Suppressor macrophage treated with lipopolysaccharide for 1 hour (primary cell): ENCODE measurements at regions not wholly inside any gene's neighbourhood (a gene's known extent, or its start where the extent isn't known, plus 50 kb on each side); places are given as distances from the start of the nearest gene placed in this dataset.
A peak's percentile ranks its signal among the peaks of the same experiment; 100 is the strongest.
"Not testable (repeated sequence)": the region's sequence is repeated elsewhere in the genome, so short reads cannot be mapped to it uniquely, and the experiment has no call there.

ENCODE experiments used
- DNase-seq, 3 donors: peaks; one replicate each; pipeline ENCODE4 v3.0.0-alpha.2; 2020 to 2022

DNA sequence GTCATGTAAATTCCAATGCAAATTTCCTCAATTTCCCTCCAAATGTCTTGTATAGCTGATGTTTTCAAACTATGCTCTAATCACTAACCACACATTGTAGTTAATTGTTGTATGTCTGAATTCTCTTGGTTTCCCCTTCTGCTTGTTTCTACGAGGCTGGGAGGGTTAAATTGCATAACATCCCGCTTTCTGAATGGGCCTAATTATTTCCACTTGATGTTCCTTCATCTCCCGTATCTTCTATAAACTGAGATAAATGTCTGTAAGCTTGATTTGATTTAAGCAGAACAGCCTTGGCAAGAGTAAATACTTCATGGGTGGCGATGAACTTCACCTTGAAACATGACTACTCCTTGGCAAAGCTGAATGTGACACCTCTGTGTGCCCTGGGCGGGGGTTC, 72.2 kb downstream of the SERINC2 start:
- no peak for DNase-seq

DNA sequence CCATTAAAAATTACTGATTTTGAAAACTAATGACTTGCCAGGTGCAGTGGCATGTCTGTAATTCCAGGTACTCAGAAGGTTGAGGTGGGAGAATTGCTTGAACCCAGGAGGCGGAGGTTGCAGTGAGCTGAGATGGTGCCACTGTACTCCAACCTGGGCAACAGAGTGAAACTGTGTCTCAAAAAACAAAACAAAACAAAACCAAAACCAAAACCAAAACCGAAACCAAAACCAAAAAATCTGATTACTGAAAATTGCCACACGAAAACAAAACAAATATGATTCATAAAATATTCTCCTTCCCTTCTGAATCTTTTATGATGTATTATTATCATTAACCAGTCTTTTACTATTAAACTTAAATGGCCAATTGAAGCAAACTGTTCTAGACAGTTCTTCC, 74.1 kb downstream of the SERINC2 start:
- peak; percentile 33 to 65 (median 55) for DNase-seq

DNA sequence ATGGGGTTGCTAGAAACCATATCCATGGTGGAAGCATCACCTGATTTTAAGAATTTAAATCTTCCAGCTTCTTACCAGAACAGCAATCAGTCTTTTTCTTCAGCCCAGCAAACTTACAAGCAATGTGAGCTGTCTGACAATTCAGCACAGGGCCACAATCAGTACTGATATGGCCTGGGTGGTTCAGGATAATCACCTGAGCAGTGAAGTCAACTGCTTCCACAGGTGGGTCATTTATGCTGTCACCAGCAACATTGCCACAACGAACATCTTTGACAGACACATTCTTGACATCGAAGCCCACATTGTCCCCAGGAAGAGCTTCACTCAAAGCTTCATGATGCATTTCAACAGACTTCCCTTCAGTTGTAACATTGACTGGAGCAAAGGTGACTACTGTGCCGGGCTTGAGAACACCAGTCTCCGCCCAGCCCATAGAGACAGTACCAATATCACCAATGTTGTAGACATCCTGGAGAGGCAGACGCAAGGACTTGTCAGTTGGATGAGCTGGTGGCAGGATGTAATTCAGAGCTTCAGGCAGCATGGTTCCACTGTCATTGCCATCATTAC, 74.8 kb downstream of the SERINC2 start:
- no peak for DNase-seq

DNA sequence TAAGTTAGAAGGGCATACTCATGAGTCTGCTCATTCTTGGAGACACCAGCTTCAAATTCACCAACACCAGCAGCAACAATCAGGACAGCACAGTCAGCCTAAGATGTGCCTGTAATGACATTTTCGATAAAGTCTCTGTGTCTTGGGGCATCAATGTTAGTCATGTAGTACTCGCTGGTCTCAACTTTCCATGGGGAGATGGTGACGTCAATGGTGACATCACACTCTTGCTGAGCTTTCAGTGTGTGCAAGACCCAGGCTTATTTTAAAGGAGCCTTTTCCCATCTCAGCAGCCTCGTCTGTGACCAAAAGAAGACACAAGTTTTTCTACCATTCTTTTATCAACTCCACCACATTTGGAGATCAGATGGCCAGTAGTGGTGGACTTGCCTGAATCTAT, 75.5 kb downstream of the SERINC2 start:
- DNase-seq: peak in 1 of 3 donors; percentile 52

DNA sequence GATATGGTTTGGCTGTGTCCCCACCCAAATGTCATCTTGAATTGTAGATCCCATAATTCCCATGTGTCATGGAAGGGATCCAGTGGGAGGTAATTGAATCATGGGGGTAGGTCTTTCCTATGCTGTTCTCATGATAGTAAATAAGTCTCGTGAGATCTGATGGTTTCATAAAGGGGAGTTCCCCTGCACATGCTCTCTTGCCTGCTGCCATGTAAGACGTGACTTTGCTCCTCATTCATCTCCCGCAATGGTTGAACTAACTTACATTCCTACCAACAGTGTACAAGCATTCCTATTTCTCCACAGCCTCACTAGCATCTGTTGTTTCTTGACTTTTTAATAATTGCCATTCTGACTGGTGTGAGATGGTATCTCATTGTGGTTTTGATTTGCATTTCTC, 76.6 kb downstream of the SERINC2 start:
- not testable (repeated sequence) for DNase-seq

DNA sequence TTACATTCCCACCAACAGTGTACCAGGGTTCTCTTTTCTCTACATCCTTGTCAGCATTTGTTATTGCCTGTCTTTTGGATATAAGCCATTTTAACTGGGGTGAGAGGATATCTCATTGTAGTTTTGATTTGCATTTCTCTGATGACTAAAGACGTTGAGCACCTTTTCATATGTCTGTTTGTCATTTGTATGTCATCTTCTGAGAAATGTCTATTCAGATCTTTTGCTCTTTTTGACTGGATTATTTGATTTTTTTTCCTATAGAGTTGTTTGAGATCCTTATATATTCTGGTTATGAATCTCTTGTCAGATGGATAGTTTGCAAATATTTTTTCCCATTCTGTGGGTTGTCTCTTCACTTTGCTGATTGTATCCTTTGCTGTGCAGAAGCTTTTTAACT, 77.6 kb downstream of the SERINC2 start:
- DNase-seq: not testable (repeated sequence)

DNA sequence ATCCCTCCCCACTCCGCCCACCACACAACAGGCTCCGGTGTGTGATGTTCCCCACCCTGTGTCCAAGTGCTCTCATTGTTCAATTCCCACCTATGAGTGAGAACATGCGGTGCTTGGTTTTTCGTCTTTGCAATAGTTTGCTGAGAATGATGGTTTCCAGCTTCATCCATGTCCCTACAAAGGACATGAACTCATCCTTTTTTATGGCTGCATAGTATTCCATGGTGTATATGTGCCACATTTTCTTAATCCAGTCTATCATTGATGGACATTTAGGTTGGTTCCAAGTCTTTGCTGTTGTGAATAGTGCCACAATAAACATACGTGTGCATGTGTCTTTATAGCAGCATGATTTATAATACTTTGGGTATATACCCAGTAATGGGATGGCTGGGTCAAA, 81.0 kb upstream of the TINAGL1 start:
- DNase-seq: not testable (repeated sequence)

DNA sequence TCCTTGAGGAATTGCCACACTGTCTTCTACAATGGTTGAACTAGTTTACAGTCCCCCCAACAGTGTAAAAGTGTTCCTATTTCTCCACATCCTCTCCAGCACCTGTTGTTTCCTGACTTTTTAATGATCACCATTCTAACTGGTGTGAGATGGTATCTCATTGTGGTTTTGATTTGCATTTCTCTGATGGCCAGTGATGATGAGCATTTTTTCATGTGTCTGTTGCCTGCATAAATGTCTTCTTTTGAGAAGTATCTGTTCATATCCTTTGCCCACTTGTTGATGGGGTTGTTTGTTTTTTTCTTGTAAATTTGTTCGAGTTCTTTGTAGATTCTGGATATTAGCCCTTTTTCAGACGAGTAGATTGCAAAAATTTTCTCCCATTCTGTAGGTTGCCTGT, 80.5 kb upstream of the TINAGL1 start:
- DNase-seq: not testable (repeated sequence)

DNA sequence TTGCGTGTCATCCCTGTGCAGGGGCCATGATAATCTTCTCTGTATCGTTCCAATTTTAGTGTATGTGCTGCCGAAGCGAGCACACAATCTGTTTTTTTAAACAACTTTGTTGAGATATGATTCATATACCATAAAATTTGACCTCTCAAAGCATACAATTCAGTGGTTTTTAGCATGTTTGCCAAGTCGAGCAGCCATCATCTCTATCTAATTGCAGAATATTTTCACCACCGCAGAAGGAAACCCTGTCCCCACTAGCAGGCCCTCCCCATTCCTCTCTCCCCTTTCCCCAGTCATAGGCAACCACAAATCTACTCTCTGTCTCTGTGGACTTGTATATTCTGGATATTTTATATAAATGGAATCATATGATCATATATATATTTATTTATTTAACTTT, 78.7 kb upstream of the TINAGL1 start:
- DNase-seq: no peak

DNA sequence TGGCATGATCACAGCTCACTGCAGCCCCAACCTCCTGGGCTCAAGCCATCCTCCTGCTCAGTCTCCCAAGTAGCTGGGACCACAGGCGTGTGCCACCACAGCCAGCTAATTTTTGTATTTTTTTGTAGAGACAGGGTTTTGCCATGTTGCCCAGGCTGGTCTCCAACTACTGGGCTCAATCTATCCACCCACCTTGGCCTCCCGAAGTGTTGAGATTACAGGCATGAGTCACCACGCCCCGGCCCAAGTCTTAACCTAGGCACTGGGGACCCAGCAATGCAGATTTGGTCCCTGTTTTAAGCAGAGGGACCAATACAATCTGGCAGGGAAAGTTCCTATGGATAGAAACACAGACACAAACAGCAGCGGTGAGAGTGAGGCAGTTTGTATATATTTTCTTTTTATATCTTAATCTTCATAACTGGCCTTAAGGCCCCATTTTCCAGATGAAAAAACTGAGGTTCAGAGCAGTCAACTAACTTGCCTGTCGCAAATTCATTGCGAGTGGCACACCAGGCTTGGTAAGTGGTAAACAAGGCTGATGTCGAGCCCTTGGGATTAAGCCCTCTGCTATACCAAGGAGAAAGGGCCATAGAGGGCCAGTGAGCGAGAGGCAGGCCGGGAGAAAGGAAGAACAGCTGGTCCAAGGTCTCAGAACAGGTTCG, 77.8 kb upstream of the TINAGL1 start:
- DNase-seq: no peak

DNA sequence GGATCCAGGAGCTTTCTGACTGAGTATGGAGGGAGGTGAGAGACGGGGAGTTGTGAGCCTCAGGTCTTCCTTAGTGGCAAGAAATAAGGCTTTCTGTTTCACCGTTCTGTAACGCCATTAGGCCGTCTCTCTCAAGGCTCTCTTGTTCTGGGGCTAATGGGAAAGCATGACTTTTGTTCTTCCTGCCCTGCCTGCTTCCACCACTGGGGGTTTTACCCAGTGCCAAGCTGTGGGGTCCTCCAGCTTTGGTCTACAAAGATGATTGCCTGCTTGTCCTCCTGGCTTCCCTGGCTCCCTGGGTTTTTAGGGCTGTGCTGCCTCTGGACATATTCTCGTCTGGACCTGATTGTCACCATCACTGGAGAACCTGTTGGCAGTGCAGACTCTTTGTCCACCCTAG, 74.8 kb upstream of the TINAGL1 start:
- no peak for DNase-seq

DNA sequence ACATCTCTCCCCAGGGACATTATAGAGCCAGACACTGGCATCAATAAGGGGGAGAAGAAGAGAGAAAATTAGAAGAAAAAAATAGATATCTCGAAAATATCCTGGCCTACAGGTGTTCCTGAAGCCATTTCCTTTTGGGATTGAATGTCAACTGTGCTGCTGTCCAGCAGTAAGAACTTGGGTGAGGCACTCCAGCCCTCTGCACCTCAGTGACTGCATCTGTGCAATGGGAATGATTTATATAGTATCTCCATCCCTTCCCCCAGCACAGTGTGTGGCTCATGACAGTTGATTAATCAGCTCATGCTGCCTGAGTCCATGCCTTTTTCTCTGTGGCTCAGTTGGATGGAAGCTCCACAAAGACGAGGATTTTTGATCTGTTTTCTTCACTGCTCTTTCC, 74.1 kb upstream of the TINAGL1 start:
- DNase-seq: no peak

DNA sequence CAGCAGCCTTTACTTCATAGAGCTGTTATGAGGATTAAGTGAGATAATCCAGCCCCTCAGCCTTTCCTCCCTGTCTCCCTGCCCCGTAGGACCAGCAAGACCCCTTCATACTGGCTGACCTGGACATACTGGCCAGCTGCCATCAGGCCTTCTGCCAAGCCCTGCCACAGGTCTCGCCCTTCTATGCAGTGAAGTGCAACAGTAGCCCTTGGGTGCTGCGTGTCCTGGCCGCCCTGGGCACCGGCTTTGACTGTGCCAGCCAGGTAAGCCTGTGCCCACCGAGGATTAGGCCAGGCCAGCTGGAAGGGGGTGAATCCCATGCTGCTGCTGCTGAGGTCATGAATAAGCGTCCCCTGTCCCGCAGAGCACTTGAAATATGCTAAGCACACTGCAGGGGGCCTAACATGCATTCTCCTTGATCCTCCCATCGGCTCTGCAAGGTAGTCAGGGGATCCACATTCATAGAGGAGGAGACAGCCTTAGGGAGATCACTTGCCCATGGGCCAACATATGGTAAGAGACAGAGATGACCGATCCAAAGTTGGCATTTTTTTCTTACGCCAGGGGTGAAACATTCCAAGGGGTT, 73.3 kb upstream of the TINAGL1 start:
- no peak for DNase-seq

DNA sequence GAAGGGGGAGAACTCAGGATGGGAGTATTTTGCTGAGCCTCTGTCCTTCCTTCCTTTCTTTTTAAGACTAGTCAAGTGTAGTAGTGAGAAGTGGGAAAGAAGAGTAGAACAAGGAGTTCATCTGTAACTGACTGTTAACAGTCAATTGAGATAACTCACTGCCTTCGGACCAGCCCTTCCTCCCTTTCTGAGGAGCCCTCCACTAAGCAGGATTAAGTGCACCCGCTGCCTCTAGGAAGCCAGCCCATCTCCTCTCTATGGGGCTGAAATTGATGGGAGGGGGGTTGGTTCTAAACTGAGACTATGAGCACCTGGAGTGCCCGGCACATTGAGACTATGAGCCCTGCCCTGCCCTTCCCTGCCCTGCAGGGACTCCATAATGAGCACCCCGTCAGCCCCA, 72.7 kb upstream of the TINAGL1 start:
- DNase-seq: no peak

DNA sequence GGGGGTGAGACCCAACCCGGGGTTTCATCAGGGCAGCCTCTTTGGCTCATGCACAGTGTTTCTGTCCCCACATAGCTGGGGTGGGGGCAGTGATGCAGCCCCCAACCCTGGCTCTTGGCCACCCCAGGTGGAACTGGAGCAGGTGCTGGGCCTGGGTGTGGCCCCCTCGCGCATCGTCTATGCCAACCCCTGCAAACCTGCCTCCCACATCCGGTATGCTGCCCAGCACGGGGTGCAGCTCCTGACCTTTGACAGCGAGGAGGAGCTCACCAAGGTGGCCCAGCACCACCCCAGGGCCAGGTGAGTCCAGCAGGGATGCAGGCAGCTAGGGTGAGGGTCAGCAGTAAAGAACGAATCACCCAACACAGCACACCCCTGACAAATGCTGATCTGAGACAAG, 72.3 kb upstream of the TINAGL1 start:
- DNase-seq: no peak

DNA sequence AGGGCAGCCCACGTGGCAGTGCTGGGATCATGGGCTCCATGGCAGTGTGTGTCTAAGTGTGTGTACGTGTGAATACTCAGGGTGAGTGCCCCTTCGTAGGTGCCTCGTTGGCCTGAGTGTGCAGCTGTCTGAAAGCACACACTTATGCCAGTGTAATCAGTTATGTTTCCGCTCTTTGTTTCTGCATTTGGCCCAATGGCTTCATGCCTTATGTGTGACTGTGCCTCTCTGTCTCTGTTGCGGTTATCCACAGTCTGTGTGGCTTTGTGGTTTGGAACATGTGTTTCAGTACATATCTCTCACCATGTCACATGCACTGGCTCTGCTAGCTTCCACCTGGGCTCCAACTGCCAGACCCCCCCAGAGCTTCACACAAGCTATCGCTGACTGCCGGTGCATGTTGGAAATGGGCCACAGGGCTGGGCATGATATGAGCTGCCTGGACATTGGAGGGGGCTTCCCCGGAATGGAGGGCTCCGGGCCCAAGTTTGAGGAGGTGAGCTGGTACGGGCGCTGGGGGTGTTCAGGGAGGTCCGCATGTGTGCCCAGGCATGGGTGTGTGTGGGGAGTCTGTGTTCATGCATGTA, 70.3 kb upstream of the TINAGL1 start:
- no peak for DNase-seq

DNA sequence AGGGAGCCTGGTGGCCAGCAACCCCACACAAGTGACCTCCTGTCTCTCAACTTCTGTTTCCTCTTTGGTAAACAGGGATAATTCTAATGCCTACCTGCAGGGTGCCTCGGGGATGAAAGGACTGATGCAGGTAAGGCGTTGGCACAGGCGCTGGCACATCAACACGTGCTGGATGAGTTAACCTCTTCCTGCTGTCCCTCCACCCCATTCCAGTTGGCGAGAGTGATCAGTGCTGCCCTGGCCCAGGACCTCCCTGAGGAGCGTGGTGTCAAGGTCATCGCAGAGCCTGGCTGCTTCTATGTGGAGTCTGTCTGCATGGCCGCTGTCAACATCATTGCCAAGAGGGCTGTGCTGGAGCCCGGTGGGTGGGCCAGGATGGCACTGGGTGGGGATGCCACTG, 69.1 kb upstream of the TINAGL1 start:
- DNase-seq: no peak

DNA sequence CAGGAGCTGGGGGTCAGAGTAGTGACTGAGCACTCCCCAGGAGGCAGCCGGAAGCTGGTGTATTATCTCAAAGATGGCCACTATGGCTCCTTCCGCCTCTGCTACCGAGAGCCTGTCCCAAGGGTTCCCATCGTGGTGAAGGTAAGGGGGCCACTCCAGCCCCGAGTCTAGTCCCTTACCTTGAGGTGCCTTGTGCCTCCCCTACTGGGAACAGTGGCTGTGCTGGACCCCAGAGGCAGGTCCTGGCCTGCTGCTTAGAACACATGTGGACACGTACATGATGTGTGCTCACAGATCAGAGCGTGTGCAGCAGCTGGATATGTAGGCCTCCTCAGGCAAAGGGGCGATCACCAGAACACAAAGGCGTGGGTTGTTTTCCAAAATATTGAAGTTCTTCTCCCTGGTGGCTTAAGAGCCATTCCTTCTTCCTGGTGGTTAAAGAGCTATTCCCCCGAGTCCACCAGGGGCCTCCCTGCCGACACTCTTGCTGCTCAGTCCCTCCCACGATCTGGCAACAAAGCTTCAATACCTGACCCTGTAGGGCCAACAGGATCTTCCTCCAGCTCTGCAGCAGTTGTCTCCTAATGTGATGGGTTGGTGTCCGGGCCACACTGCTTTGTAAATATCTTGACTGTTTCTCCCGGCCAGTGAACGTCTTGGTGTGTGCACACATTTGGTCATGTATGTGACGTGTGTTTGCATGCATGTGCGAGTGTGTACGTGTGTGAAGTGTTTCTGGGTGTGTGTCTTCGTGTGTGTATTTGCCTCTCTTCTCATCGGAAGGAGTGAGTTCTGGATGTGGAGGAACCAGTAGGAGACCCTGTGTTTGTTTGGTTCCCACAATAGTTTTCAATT, 68.4 kb upstream of the TINAGL1 start:
- no peak for DNase-seq

DNA sequence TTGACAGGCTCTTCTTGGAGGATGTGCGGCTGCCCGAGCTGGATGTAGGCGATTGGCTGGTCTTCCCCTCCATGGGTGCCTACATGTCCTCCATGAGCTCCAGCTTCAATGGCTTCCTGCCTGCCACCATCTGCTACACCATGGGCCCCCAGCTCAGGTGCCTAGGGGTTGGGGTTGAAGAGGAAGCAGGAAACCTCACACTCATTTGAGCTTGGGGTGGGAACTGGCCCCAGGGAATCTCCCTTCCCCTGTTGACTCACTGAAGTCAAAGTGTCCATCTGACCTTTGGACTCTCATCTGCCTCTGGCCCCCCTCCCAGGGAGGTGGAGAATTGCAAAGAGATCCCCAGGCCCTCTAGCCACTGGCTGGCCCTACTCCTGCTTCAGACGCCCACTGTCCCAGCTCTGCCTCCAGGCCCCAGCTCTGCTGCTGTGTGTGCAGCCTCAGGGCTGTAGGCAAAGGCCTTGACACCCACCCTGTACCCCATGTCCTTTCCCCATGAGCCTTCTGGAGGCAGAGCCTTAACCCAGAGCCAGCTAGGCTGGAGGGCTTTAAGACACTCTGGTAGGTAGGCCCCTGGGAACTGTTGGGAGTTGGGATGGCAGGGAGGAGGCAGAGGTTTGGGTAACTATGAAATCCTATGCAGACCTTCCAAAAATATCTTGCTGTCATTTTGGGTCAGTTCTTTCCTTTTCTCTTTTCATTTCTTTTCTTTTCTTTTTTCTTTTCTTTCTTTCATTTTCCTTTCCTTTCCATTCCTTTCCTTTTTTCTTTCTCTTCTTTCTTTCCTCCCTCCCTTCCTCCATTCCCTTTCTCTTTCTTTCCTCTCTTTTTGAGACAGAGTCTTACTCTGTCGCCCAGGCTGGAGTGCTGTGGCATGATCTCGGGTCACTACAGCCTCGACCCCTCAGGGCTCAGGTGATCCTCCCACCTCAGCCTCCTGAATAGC, 66.9 kb upstream of the TINAGL1 start:
- peak; percentile 58 to 77 (median 60) for DNase-seq

DNA sequence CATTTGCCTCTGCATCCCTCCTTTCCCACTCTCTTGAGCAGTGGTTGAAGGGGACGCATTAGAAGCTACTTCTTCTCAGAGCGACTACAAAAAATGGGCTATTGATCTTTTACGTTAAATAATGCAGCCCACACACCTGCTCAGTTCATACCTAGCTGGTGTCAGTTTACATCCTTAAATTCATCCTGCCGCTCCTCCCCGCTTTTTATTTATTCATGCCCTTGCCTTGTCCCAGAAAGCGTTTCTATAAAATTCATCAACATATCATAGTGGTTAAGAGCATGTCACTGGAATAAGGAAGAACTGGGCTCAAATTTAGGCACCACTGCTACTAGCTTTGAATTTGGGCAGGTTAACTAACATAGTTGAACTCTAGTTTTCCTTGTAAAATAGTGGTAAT, 66.0 kb upstream of the TINAGL1 start:
- DNase-seq: no peak

DNA sequence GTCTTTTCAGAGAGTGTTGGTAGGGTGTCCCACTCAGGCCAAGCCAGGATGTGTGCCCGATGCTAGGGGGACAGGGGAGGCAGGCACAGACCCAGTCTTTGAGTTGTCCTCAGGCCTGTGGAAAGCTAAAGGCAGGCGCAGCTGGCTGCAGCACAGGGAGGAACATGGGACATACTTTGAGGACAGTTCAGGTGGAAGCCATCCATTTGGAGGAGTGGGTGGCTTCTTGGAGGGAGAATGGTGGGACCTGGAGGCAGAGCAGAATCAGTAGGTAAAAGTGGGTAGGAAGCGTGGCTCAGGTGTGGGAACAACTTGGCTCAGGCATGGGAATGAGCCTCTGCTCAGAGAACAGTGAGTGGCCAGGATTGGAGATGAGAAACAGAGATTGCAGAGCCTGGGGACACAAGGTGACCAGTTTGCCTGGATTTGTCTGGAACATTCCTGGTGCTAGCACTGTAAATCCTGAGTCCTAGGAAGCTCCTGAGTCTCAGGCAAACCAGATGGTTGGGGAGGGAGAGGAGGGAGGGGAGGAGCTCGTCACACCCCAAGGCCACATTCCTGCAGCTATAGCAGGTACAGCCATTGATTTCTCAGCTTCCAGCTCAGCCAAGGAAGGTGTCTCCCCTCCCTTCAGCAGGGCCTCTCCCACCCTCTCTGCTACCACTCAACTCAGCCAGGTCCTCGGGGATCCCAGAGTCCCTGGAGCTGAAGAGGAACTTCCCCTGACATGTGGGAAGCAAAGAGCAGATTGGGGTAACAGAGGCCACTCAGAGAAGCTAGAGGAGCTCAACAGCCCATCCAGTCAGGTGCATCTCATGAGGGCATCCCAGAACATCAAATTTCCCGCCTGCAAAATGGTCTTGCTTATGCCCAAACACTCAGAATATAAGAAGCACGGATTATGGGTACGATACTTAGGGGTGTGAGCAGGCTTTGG, 65.2 kb upstream of the TINAGL1 start:
- DNase-seq: no peak
